ENCODE measurements at regions not wholly inside any gene's neighbourhood (a gene's known extent, or its start where the extent isn't known, plus 50 kb on each side); places are given as distances from the start of the nearest gene placed in this dataset.

DNA sequence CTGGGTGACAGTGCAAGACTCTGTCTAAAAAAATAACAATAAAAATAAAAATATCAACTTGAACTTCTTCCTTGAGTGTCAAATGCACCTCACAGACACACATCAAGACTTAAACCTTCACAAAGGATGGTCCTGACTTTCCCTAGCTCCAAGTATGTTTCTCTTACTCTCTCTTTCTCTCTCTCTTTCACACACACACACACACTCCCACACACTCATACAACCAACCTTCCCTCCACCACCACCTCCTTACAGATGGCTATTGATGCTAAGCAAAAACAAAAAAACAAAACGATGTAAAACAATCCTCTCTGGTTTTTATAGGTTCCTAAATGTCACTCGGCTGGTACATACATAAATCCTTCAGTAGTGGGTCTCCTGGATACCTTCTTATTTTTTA lies 67.4 kb upstream of the ACVR2A start:
- TF ChIP-seq, protein P1, sequence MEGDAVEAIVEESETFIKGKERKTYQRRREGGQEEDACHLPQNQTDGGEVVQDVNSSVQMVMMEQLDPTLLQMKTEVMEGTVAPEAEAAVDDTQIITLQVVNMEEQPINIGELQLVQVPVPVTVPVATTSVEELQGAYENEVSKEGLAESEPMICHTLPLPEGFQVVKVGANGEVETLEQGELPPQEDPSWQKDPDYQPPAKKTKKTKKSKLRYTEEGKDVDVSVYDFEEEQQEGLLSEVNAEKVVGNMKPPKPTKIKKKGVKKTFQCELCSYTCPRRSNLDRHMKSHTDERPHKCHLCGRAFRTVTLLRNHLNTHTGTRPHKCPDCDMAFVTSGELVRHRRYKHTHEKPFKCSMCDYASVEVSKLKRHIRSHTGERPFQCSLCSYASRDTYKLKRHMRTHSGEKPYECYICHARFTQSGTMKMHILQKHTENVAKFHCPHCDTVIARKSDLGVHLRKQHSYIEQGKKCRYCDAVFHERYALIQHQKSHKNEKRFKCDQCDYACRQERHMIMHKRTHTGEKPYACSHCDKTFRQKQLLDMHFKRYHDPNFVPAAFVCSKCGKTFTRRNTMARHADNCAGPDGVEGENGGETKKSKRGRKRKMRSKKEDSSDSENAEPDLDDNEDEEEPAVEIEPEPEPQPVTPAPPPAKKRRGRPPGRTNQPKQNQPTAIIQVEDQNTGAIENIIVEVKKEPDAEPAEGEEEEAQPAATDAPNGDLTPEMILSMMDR (conservative IDR thresholded peaks at IDR 0.05; ENCODE audit: low read depth), result no peak
- ChIA-PET POLR2A (ENCODE audit: low non-redundant PET) (no interaction called here), CTCF (no interaction called here)
- H3K27ac ChIP-seq, result no peak overlapping the region
- no peak for DNase-seq (ENCODE audit: low spot score)

GRCh38 chr2:147774805-147775204 lies 70.0 kb upstream of the ACVR2A start:
- TF ChIP-seq, protein P1 (conservative IDR thresholded peaks at IDR 0.05; ENCODE audit: low read depth), result no peak
- H3K27ac ChIP-seq, result no peak overlapping the region
- POLR2A ChIA-PET (ENCODE audit: low non-redundant PET), result no interaction called here
- CTCF ChIA-PET, result no interaction called here
- no peak for DNase-seq (ENCODE audit: low spot score)

DNA sequence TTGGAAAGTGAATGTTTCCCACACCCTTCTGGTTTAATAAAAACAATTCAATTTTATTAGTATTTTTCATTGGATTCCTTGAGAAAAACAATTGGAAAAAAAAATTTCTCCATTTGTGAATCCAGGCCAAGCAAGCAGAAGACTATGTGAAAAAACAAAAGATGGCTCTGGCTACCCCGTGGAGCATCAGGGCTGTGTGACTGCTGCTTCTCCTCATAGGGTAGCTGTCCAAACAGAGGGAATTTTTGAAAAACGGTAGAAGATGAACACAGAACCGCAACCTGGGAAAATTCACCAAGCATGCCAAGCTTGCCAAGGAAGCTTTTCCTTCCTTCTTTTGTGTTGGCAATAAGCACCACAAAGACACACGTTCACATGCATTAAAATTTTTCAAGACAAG lies 71.3 kb upstream of the ACVR2A start:
- CTCF ChIA-PET, result no interaction called here
- POLR2A ChIA-PET (ENCODE audit: low non-redundant PET), result no interaction called here

DNA sequence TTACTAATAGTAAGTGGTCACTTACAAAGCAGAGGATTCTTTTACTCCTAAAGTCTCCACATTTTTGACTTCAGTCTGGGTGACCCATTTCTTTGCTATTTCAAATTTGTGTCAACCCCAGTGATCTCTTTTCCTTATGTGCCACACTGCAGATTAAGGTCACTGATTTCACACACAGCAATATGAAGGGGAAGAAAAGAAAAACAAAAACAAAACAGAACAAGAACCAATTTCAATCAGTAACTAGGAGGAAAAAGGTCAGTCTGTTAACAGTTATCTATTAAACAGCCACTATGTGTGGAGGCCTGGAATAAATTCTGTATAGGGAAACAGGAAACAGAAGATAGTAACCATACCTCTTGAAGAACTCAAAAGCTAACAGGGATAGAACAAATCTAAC lies 72.0 kb upstream of the ACVR2A start:
- ChIA-PET POLR2A (ENCODE audit: low non-redundant PET) (no interaction called here), CTCF (interaction anchor here (0.6 kb wide), 1 partner anchor 84 kb away, joined by 3 read pairs; no protein-coding TSS in a partner anchor)
- no peak for DNase-seq (ENCODE audit: low spot score)
- H3K27ac ChIP-seq, result no peak overlapping the region
- TF ChIP-seq, protein P1 (conservative IDR thresholded peaks at IDR 0.05; ENCODE audit: low read depth), result no peak

More for the DNA sequence above, 71.3 kb upstream of the ACVR2A start:
- H3K27ac ChIP-seq, result no peak overlapping the region
- TF ChIP-seq, protein P1 (conservative IDR thresholded peaks at IDR 0.05; ENCODE audit: low read depth), result no peak
- DNase-seq (ENCODE audit: low spot score), result no peak

DNA sequence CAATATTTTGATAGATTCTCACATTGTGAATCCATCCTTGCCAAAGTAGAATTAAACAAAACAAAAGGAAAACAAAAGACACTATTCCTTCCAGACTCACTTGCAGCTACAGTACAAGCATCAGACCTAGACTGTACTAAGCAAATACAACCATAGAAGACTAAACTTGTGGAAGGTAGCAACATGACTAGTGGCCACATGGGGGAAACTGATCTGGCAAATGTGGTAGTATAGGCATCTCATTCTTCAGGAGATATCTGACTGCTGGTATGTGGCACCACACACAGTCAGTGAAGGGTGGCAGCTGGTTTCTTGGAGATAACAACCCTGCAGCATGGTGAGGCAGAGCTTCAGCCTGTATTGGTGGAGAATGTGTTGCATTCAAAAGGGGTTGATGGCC lies 81.0 kb upstream of the ACVR2A start:
- CTCF ChIA-PET, result no interaction called here
- H3K27ac ChIP-seq, result no peak overlapping the region
- TF ChIP-seq, protein P1 (conservative IDR thresholded peaks at IDR 0.05; ENCODE audit: low read depth), result no peak
- POLR2A ChIA-PET (ENCODE audit: low non-redundant PET), result no interaction called here
- no peak for DNase-seq (ENCODE audit: low spot score)

GRCh38 chr2:147760984-147761383 lies 83.8 kb upstream of the ACVR2A start:
- ChIA-PET POLR2A (ENCODE audit: low non-redundant PET) (no interaction called here), CTCF (interaction anchor here (0.5 kb wide), 1 partner anchor 87 kb away, joined by 4 read pairs; no protein-coding TSS in a partner anchor)
- DNase-seq (ENCODE audit: low spot score), result no peak

More at GRCh38 chr2:147760984-147761383, 83.8 kb upstream of the ACVR2A start:
- TF ChIP-seq, protein P1 (conservative IDR thresholded peaks at IDR 0.05; ENCODE audit: low read depth), result no peak
- H3K27ac ChIP-seq, result no peak overlapping the region
